ENCODE measurements at regions not wholly inside any gene's neighbourhood (a gene's known extent, or its start where the extent isn't known, plus 50 kb on each side); places are given as distances from the start of the nearest gene placed in this dataset.

- TF ChIP-seq ZNF331 (CRISPR knock-in tag; IDR thresholded peaks at IDR 0.05; ENCODE audit: low read depth): no peak
- TF ChIP-seq CTCF (conservative IDR thresholded peaks at IDR 0.05; ENCODE audit: low read depth in 2 of 2): no peak
- no peak for TF ChIP-seq EZH2 (IDR thresholded peaks at IDR 0.05; ENCODE audit: low read depth, unreplicated experiment)
- TF ChIP-seq REST (IDR thresholded peaks at IDR 0.05; ENCODE audit: unreplicated experiment): no peak
- TF ChIP-seq CREB1 (CRISPR knock-in tag; IDR thresholded peaks at IDR 0.05; ENCODE audit: low read depth): no peak
- no peak for TF ChIP-seq POLR2AphosphoS5 (IDR thresholded peaks at IDR 0.05; ENCODE audit: low read depth)
- no peak for TF ChIP-seq ZNF114 (CRISPR knock-in tag; IDR thresholded peaks at IDR 0.05)
These were observed 182.6 kb upstream of the IRS2 start for GRCh38 chr13:109968876-109969577.
